GM18517 (cell line): ENCODE measurements at regions not wholly inside any gene's neighbourhood (a gene's known extent, or its start where the extent isn't known, plus 50 kb on each side); places are given as distances from the start of the nearest gene placed in this dataset.

ENCODE experiments used
- ATAC-seq: cut with Tn5 transposase; IDR thresholded peaks from one replicate; pipeline ENCODE4 v1.9.1; 2021; ENCODE audit warnings: mild to moderate bottlenecking, moderate library complexity; ENCODE audit not compliant: unreplicated experiment

- no peak for ATAC-seq
Measured at GRCh38 chr7:22962775-22963350, 51.1 kb downstream of the HYCC1 start.

GRCh38 chr7:22958742-22959141, 55.2 kb downstream of the HYCC1 start:
- ATAC-seq = no peak

- ATAC-seq = no peak
Measured at GRCh38 chr7:22954251-22954650, 59.7 kb downstream of the HYCC1 start.

- no peak for ATAC-seq
Measured at GRCh38 chr7:22952306-22953015, 61.5 kb downstream of the HYCC1 start.

- no peak for ATAC-seq
Measured at GRCh38 chr7:22949944-22950343, 64.0 kb downstream of the HYCC1 start.

- ATAC-seq = no peak
Measured at GRCh38 chr7:22949221-22949620, 64.7 kb downstream of the HYCC1 start.

- ATAC-seq = no peak
Measured at GRCh38 chr7:22948770-22949169, 65.2 kb downstream of the HYCC1 start.

- ATAC-seq = no peak
Measured at GRCh38 chr7:22945584-22945983, 68.3 kb downstream of the HYCC1 start.

- no peak for ATAC-seq
Measured at GRCh38 chr7:22944510-22944909, 69.4 kb downstream of the HYCC1 start.

GRCh38 chr7:22944022-22944421, 69.9 kb downstream of the HYCC1 start:
- no peak for ATAC-seq

GRCh38 chr7:22942191-22942590, 71.7 kb downstream of the HYCC1 start:
- no peak for ATAC-seq

GRCh38 chr7:22939842-22940241, 74.1 kb downstream of the HYCC1 start:
- no peak for ATAC-seq

- ATAC-seq = no peak
Measured at GRCh38 chr7:22937946-22938345, 76.0 kb downstream of the HYCC1 start.

- no peak for ATAC-seq
Measured at GRCh38 chr7:22936246-22936645, 77.7 kb downstream of the HYCC1 start.

GRCh38 chr7:22935269-22935668, 78.7 kb downstream of the HYCC1 start:
- ATAC-seq = no peak

GRCh38 chr7:22934473-22935065, 79.4 kb downstream of the HYCC1 start:
- ATAC-seq = no peak

GRCh38 chr7:22934023-22934422, 79.9 kb downstream of the HYCC1 start:
- no peak for ATAC-seq

GRCh38 chr7:22932896-22933295, 81.0 kb downstream of the HYCC1 start:
- ATAC-seq = no peak

- no peak for ATAC-seq
Measured at GRCh38 chr7:22931011-22931410, 82.9 kb downstream of the HYCC1 start.

- no peak for ATAC-seq
Measured at GRCh38 chr7:22922307-22922706, 91.6 kb downstream of the HYCC1 start.

- no peak for ATAC-seq
Measured at GRCh38 chr7:22921386-22922086, 92.4 kb downstream of the HYCC1 start.

- no peak for ATAC-seq
Measured at GRCh38 chr7:22920672-22921071, 93.3 kb downstream of the HYCC1 start.
